Spleen (tissue), 11 donors: ENCODE measurements at regions not wholly inside any gene's neighbourhood (a gene's known extent, or its start where the extent isn't known, plus 50 kb on each side); places are given as distances from the start of the nearest gene placed in this dataset.
"Not testable (repeated sequence)": the region's sequence is repeated elsewhere in the genome, so short reads cannot be mapped to it uniquely, and the experiment has no call there.

Source experiments
- DNase-seq: peaks from one replicate; pipeline ENCODE4 v3.0.0-alpha.2; 2020
- H3K27ac ChIP-seq, 8 donors: fragments of 200-600 bp; sonication (generic) in 7 of 8; 1 replicate in 4 of 8; 2 replicates in 4 of 8; pipeline versions ENCODE4 v1.5.0 to v1.8.0; 2016 to 2021; ENCODE audit warnings: inconsistent platforms in 4 of 8, mild to moderate bottlenecking in 4 of 8, moderate library complexity in 1 of 8
- H3K27me3 ChIP-seq, 7 donors: fragments of 200-600 bp; sonication (generic) in 6 of 7; replicated peaks in 1 of 7; 1 replicate in 4 of 7; 2 replicates in 3 of 7; pipeline versions ENCODE4 v1.5.0 to v1.8.0; 2016 to 2021; ENCODE audit warnings: inconsistent platforms in 3 of 7, mild to moderate bottlenecking in 1 of 7
- H3K36me3 ChIP-seq, 6 donors: fragments of 200-600 bp; sonication (generic) in 5 of 6; 1 replicate in 4 of 6; 2 replicates in 2 of 6; pipeline versions ENCODE4 v1.5.0 to v1.8.0; 2016 to 2021; ENCODE audit warnings: inconsistent platforms in 2 of 6
- H3K4me1 ChIP-seq, 6 donors: fragments of 200-600 bp; sonication (generic) in 5 of 6; 1 replicate in 3 of 6; 2 replicates in 3 of 6; pipeline versions ENCODE4 v1.5.0 to v1.8.0; 2016 to 2021; ENCODE audit warnings: inconsistent platforms in 3 of 6
- H3K4me3 ChIP-seq, 8 donors: fragments of 200-600 bp; sonication (generic) in 7 of 8; 1 replicate in 4 of 8; 2 replicates in 4 of 8; pipeline versions ENCODE4 v1.5.0 to v1.8.0; 2016 to 2021; ENCODE audit warnings: inconsistent platforms in 4 of 8, mild to moderate bottlenecking in 4 of 8, moderate library complexity in 2 of 8
- H3K9me3 ChIP-seq, 8 donors: fragments of 200-600 bp; sonication (generic) in 7 of 8; 1 replicate in 4 of 8; 2 replicates in 4 of 8; pipeline versions ENCODE4 v1.5.0 to v1.8.0; 2016 to 2021; ENCODE audit warnings: inconsistent platforms in 4 of 8
- POLR2A ChIP-seq, 3 donors: fragments of 450-650 bp; IDR thresholded peaks; one replicate each; pipeline ENCODE4 v1.5.1; 2017; ENCODE audit warnings: antibody characterized with exemption in 3 of 3, mild to moderate bottlenecking in 1 of 3
- POLR2AphosphoS5 ChIP-seq, 3 donors: sonication (generic); formaldehyde crosslinking; IDR thresholded peaks; one replicate each; pipeline ENCODE4 v1.5.1; 2017; ENCODE audit warnings: antibody characterized with exemption in 3 of 3
- WGBS, 5 donors: extraction: QIAGEN DNeasy Blood & Tissue Kit in 3 of 5; methylation state at CpG; one replicate each; pipeline versions ENCODE4 v1.1.5 to v1.1.7; 2013 to 2018; 5-methylcytosine and 5-hydroxymethylcytosine counted together
- intact Hi-C: fragments of 100-400 bp; cut with DNase I; formaldehyde crosslinking; loops from one replicate; pipeline ENCODE4 v1.15.0; 2023; ENCODE audit warnings: low total_unique reads
- TF ChIP-seq, protein P1 (sequence below), 11 experiments: fragments of 200-600 bp in 7 of 11; fragments of 450-650 bp in 4 of 11; sonication (generic) in 4 of 11; IDR thresholded peaks in 8 of 11; conservative IDR thresholded peaks in 3 of 11; 1 replicate in 7 of 11; 2 replicates in 4 of 11; pipeline versions ENCODE4 v1.4.0 to v1.8.0; 2016 to 2021; ENCODE audit warnings: antibody characterized with exemption in 11 of 11, inconsistent platforms in 4 of 11, mild to moderate bottlenecking in 1 of 11
- donor health status: healthy with polysubstance abuse.
- donor health status: DM: no; HTN: no; CAD: no; lungs with moderate emphysema.
- donor health status: DM: no; HTN: no; CAD: no.
- donor health status: Bipolar disorder and iron deficiency.
- donor health status: healthy.
- donor health status: DM: no; HTN: no; CAD: no.
- donor health status: DM: yes; HTN: yes; CAD: no.

DNA sequence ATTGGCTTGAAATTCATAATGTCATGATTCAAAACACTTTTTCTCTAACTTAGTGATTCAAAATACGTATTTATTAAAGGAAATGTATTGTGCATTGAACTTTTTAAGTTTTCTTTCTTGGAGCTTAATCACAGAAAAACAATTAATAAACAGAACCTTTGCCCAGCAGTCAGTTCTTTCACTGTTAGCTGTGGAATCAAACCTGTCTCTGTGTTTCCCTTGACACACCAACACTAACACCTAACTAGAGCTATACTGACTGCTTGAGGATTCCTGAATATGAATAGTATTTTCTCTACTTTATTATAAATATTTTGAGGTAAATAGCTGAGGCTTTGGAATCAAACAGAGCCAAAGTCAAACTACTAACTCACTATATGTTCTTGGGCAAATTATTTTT lies 296.4 kb downstream of the HIVEP2 start:
- H3K4me1 ChIP-seq, result no peaks in the 10 kb centered on the region
- intact Hi-C loops, result no loop called here
- WGBS, 5 donors, result 60 to 85% (median 79%) methylated on average over 1 of the region's 1 CpG
- no peak overlapping the region for H3K27ac ChIP-seq
- H3K36me3 ChIP-seq, result no peaks in the 10 kb centered on the region
- H3K27me3 ChIP-seq, result peaks cover 0 to 5% (median 0%) of the 10 kb centered on the region in 7 donors
- no peak overlapping the region for H3K4me3 ChIP-seq
- TF ChIP-seq POLR2AphosphoS5 (IDR thresholded peaks at IDR 0.05) (no peak), POLR2A (IDR thresholded peaks at IDR 0.05) (no peak)
- TF ChIP-seq, protein P1, sequence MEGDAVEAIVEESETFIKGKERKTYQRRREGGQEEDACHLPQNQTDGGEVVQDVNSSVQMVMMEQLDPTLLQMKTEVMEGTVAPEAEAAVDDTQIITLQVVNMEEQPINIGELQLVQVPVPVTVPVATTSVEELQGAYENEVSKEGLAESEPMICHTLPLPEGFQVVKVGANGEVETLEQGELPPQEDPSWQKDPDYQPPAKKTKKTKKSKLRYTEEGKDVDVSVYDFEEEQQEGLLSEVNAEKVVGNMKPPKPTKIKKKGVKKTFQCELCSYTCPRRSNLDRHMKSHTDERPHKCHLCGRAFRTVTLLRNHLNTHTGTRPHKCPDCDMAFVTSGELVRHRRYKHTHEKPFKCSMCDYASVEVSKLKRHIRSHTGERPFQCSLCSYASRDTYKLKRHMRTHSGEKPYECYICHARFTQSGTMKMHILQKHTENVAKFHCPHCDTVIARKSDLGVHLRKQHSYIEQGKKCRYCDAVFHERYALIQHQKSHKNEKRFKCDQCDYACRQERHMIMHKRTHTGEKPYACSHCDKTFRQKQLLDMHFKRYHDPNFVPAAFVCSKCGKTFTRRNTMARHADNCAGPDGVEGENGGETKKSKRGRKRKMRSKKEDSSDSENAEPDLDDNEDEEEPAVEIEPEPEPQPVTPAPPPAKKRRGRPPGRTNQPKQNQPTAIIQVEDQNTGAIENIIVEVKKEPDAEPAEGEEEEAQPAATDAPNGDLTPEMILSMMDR (IDR thresholded peaks at IDR 0.05 in 8 of 11, conservative IDR thresholded peaks at IDR 0.05 in 3 of 11), result no peak
- H3K9me3 ChIP-seq, result no peaks in the 10 kb centered on the region
- no peak for DNase-seq

DNA sequence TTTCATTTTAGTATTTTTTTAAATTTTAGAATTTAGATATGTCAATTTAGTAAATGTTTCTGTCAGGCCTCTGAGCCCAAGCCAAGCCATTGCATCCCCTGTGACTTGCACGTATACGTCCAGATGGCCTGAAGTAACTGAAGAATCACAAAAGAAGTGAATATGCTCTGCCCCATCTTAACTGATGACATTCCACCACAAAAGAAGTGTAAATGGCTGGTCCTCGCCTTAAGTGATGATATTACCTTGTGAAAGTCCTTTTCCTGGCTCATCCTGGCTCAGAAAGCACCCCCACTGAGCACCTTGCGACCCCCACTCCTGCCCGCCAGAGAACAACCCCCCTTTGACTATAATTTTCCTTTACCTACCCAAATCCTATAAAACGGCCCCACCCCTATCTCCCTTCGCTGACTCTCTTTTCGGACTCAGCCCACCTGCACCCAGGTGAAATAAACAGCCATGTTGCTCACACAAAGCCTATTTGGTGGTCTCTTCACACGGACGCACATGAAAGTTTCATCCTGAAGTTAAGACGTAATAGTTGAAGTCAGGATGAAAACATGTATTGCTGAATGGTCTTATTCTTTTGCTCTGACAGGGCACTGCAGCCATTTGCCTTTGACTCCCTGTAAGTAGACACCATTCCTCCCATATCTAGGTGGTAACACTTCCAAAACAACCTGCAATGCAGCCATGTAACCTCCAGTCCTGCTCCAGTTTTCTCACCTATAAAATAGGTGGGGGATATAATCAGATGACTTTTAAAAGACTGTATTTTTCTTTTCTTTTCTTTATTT lies 295.3 kb downstream of the HIVEP2 start:
- DNase-seq, H3K27me3 ChIP-seq, H3K36me3 ChIP-seq, intact Hi-C loops, H3K4me1 ChIP-seq, H3K27ac ChIP-seq, H3K4me3 ChIP-seq, H3K9me3 ChIP-seq: not testable (repeated sequence)
- 78 to 91% (median 85%) methylated on average over 7 to 11 of the region's 11 CpGs for WGBS, 5 donors

DNA sequence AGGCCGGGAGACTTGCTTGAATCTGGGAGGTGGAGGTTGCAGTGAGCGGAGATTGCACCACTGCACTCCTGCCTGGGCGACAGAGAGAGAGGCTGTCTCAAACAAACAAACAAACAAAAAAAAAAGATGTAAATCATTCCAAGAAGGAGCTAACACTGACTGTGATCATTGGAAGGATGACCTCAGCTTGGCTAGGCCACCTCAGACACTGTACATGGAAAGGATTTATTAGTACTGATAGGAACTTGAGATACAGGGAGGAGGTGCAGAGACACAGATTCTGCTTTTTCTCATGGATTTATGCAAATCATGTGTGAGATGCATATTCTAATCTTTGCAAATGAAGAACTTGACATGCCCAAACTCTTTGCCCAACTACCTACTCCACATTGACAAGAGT lies 293.6 kb downstream of the HIVEP2 start:
- H3K27ac ChIP-seq, result no peak overlapping the region
- WGBS, 5 donors, result 90 to 98% (median 92%) methylated on average over 3 of the region's 3 CpGs
- intact Hi-C loops, result no loop called here
- no peak for TF ChIP-seq POLR2A (IDR thresholded peaks at IDR 0.05)
- no peaks in the 10 kb centered on the region for H3K9me3 ChIP-seq
- H3K36me3 ChIP-seq, result no peaks in the 10 kb centered on the region
- DNase-seq, result no peak
- peaks cover 0 to 13% (median 0%) of the 10 kb centered on the region in 7 donors for H3K27me3 ChIP-seq
- H3K4me1 ChIP-seq, result no peaks in the 10 kb centered on the region
- no peak overlapping the region for H3K4me3 ChIP-seq

DNA sequence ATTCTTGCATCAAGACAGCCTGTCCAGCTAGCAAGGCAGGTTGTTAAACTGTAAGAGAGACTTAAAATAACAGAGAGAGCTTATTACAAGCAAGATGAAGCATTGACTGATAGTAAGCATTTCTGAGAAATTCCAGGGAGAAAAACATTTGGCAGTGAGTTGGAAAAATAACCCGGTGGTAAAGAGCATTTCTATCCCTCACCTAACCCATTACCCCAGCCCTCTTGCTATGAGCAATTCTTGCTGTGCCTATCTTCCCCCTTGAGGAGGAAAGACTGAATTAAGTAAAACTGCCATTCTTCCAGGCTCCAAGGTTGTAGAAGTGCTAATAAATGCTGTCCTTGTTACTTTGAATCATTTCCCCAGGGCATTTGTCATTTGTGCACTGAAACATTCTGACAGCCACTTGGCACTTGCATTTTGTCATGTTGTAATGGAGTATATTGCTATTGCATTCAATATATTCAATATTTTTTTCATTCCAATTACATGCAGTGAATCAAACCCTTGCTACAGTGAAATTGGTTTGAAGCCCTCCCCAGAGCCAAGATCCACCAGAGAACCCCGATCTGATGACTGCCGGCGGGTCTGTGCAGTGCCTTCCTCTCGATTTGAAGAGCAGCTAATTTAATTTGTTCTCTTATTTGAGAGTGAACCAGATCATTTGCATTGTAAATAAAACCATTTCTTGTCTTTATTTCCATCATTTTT lies 291.1 kb downstream of the HIVEP2 start:
- no peak overlapping the region for H3K4me3 ChIP-seq
- no peak for DNase-seq
- H3K9me3 ChIP-seq, result no peaks in the 10 kb centered on the region
- H3K27me3 ChIP-seq, result peaks cover 0 to 9% (median 0%) of the 10 kb centered on the region in 7 donors
- no peak overlapping the region for H3K27ac ChIP-seq
- H3K36me3 ChIP-seq, result no peaks in the 10 kb centered on the region
- TF ChIP-seq, protein P1 (IDR thresholded peaks at IDR 0.05 in 8 of 11, conservative IDR thresholded peaks at IDR 0.05 in 3 of 11), result no peak
- TF ChIP-seq POLR2AphosphoS5 (IDR thresholded peaks at IDR 0.05) (no peak), POLR2A (IDR thresholded peaks at IDR 0.05) (no peak)
- 77 to 89% (median 84%) methylated on average over 5 of the region's 5 CpGs for WGBS, 5 donors
- no peaks in the 10 kb centered on the region for H3K4me1 ChIP-seq
- intact Hi-C loops, result no loop called here

DNA sequence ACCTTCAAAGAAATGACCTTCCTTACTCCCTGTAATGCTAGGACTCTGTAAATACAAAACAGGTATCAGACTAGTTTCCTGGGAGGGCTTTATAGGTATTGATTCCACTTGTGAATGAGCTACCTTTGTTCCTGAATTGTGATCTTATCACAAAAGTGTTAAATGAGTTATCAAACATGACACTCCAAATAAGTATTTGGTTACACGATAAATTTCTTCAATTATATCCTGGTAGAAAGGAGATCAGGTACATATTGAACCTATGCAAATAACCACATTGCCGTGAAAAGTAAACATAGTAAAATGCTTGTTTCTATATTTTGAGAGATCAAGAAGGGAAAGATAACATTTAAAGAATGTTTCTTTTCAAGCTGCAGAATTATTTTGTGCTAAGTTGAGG lies 285.3 kb downstream of the HIVEP2 start:
- intact Hi-C loops, result no loop called here
- H3K27me3 ChIP-seq, result peaks cover 0 to 9% (median 0%) of the 10 kb centered on the region in 7 donors
- 70 to 93% (median 87%) methylated on average over 2 of the region's 2 CpGs for WGBS, 5 donors

More for the DNA sequence above, 285.3 kb downstream of the HIVEP2 start:
- TF ChIP-seq POLR2A (IDR thresholded peaks at IDR 0.05), result no peak
- TF ChIP-seq, protein P1 (IDR thresholded peaks at IDR 0.05 in 8 of 11, conservative IDR thresholded peaks at IDR 0.05 in 3 of 11), result no peak
- no peak for TF ChIP-seq POLR2AphosphoS5 (IDR thresholded peaks at IDR 0.05)
- H3K27ac ChIP-seq, result no peak overlapping the region
- no peak for DNase-seq
- no peaks in the 10 kb centered on the region for H3K4me1 ChIP-seq
- H3K36me3 ChIP-seq, result no peaks in the 10 kb centered on the region
- H3K9me3 ChIP-seq, result peaks cover 0 to 24% (median 11%) of the 10 kb centered on the region in 8 donors
- H3K4me3 ChIP-seq, result no peak overlapping the region
